ENCODE measurements at regions not wholly inside any gene's neighbourhood (a gene's known extent, or its start where the extent isn't known, plus 50 kb on each side); places are given as distances from the start of the nearest gene placed in this dataset.

- Histone ChIP-seq H3K27ac (ENCODE audit: low read depth, low read length, poor library complexity, severe bottlenecking) (no peak overlapping the region), H3K9me3 (ENCODE audit: low read length) (no peaks in the 10 kb centered on the region), H3K4me1 (ENCODE audit: insufficient read depth, low read length, poor library complexity, severe bottlenecking) (no peaks in the 10 kb centered on the region), H3K4me2 (ENCODE audit: low read length) (no peak overlapping the region), H3K9me2 (ENCODE audit: insufficient read depth, low read length) (no peaks in the 10 kb centered on the region), H3K4me3 (ENCODE audit: low read depth, low read length, poor library complexity, severe bottlenecking) (no peak overlapping the region), H3K36me3 (ENCODE audit: insufficient read depth, low read length) (no peaks in the 10 kb centered on the region), H3K79me2 (ENCODE audit: insufficient read depth, low read depth, low read length) (no peaks in the 10 kb centered on the region), H2AFZ (ENCODE audit: low read length) (no peak overlapping the region), H4K20me1 (ENCODE audit: insufficient read depth, low read length) (no peaks in the 10 kb centered on the region)
- BruUV-seq (replicated peaks) = no TSS peak
- CTCF ChIA-PET (ENCODE audit: unreplicated experiment) = no interaction called here
- intact Hi-C loops (cut with micrococcal nuclease; ENCODE audit: unreplicated experiment) = no loop called here
- DNase-seq (ENCODE audit: low spot score) = no peak
- TF ChIP-seq EZH2phosphoT487 (IDR thresholded peaks at IDR 0.05; ENCODE audit: borderline replicate concordance, low read depth, low read length) (no peak), CTCF (conservative IDR thresholded peaks at IDR 0.05; ENCODE audit: low read length) (no peak)
- POLR2A ChIA-PET = no interaction called here
Observed at GRCh38 chr5:92917044-92917443, 664.0 kb downstream of the NR2F1-AS1 start.

GRCh38 chr5:92916036-92916435, 665.0 kb downstream of the NR2F1-AS1 start:
- Histone ChIP-seq H3K4me1 (ENCODE audit: insufficient read depth, low read length, poor library complexity, severe bottlenecking) (no peaks in the 10 kb centered on the region), H3K4me3 (ENCODE audit: low read depth, low read length, poor library complexity, severe bottlenecking) (no peak overlapping the region), H3K9me3 (ENCODE audit: low read length) (no peaks in the 10 kb centered on the region), H2AFZ (ENCODE audit: low read length) (no peak overlapping the region), H3K36me3 (ENCODE audit: insufficient read depth, low read length) (no peaks in the 10 kb centered on the region), H3K9me2 (ENCODE audit: insufficient read depth, low read length) (no peaks in the 10 kb centered on the region), H4K20me1 (ENCODE audit: insufficient read depth, low read length) (no peaks in the 10 kb centered on the region), H3K79me2 (ENCODE audit: insufficient read depth, low read depth, low read length) (no peaks in the 10 kb centered on the region), H3K27ac (ENCODE audit: low read depth, low read length, poor library complexity, severe bottlenecking) (no peak overlapping the region), H3K4me2 (ENCODE audit: low read length) (no peak overlapping the region)
- no peak for DNase-seq (ENCODE audit: low spot score)
- intact Hi-C loops (cut with micrococcal nuclease; ENCODE audit: unreplicated experiment) = no loop called here
- ChIA-PET POLR2A (no interaction called here), CTCF (ENCODE audit: unreplicated experiment) (no interaction called here)
- no TSS peak for BruUV-seq (replicated peaks)
- TF ChIP-seq CTCF (conservative IDR thresholded peaks at IDR 0.05; ENCODE audit: low read length) = no peak
- no peak for TF ChIP-seq EZH2phosphoT487 (IDR thresholded peaks at IDR 0.05; ENCODE audit: borderline replicate concordance, low read depth, low read length)

GRCh38 chr5:92912283-92912682, 668.7 kb downstream of the NR2F1-AS1 start:
- no peak overlapping the region for H3K27ac ChIP-seq (ENCODE audit: low read depth, low read length, poor library complexity, severe bottlenecking)
- ChIA-PET POLR2A (no interaction called here), CTCF (ENCODE audit: unreplicated experiment) (no interaction called here)
- H3K9me3 ChIP-seq (ENCODE audit: low read length) = no peaks in the 10 kb centered on the region
- H3K4me3 ChIP-seq (ENCODE audit: low read depth, low read length, poor library complexity, severe bottlenecking) = no peak overlapping the region
- no peaks in the 10 kb centered on the region; the same call in 1 of the 2 replicates for H3K9me2 ChIP-seq (ENCODE audit: insufficient read depth, low read length)
- BruUV-seq (replicated peaks) = no TSS peak
- DNase-seq (ENCODE audit: low spot score) = no peak
- no peaks in the 10 kb centered on the region for H3K36me3 ChIP-seq (ENCODE audit: insufficient read depth, low read length)
- H3K79me2 ChIP-seq (ENCODE audit: insufficient read depth, low read depth, low read length) = no peaks in the 10 kb centered on the region
- H4K20me1 ChIP-seq (ENCODE audit: insufficient read depth, low read length) = no peaks in the 10 kb centered on the region
- peaks cover 12% of the 10 kb centered on the region for H3K4me1 ChIP-seq (ENCODE audit: insufficient read depth, low read length, poor library complexity, severe bottlenecking)
- TF ChIP-seq CTCF (conservative IDR thresholded peaks at IDR 0.05; ENCODE audit: low read length) (no peak), EZH2phosphoT487 (IDR thresholded peaks at IDR 0.05; ENCODE audit: borderline replicate concordance, low read depth, low read length) (no peak)
- intact Hi-C loops (cut with micrococcal nuclease; ENCODE audit: unreplicated experiment) = no loop called here
- H3K4me2 ChIP-seq (ENCODE audit: low read length) = no peak overlapping the region
- H2AFZ ChIP-seq (ENCODE audit: low read length) = no peak overlapping the region

Data from OCI-LY7 (cell line).